RWPE1 (cell line): ENCODE measurements at regions not wholly inside any gene's neighbourhood (a gene's known extent, or its start where the extent isn't known, plus 50 kb on each side); places are given as distances from the start of the nearest gene placed in this dataset.

ENCODE experiments used
- CTCF ChIA-PET: fragments of 350-600 bp; sonication (Branson Sonifier 250); formaldehyde crosslinking; extraction: SDS; loops from one replicate; lab custom pipeline; 2021; lab: Yijun Ruan, JAX
- POLR2A ChIA-PET: fragments of 400-600 bp; formaldehyde crosslinking; extraction: SDS; loops from one replicate; lab custom pipeline; 2020; ENCODE audit warnings: antibody characterized with exemption; ENCODE audit not compliant: low non-redundant PET; lab: Yijun Ruan, JAX
- DNase-seq: peaks from one replicate; pipeline ENCODE4 v3.0.0; 2012; ENCODE audit warnings: low spot score
- H3K27ac ChIP-seq: fragments of 450-650 bp; 2 replicates; pipeline ENCODE4 v1.5.1; 2017
- TF ChIP-seq, protein P1 (sequence below): fragments of 450-650 bp; conservative IDR thresholded peaks from 2 replicates; pipeline ENCODE4 v1.5.1; 2017; ENCODE audit warnings: low read depth, mild to moderate bottlenecking

- TF ChIP-seq, protein P1, sequence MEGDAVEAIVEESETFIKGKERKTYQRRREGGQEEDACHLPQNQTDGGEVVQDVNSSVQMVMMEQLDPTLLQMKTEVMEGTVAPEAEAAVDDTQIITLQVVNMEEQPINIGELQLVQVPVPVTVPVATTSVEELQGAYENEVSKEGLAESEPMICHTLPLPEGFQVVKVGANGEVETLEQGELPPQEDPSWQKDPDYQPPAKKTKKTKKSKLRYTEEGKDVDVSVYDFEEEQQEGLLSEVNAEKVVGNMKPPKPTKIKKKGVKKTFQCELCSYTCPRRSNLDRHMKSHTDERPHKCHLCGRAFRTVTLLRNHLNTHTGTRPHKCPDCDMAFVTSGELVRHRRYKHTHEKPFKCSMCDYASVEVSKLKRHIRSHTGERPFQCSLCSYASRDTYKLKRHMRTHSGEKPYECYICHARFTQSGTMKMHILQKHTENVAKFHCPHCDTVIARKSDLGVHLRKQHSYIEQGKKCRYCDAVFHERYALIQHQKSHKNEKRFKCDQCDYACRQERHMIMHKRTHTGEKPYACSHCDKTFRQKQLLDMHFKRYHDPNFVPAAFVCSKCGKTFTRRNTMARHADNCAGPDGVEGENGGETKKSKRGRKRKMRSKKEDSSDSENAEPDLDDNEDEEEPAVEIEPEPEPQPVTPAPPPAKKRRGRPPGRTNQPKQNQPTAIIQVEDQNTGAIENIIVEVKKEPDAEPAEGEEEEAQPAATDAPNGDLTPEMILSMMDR = no peak
- POLR2A ChIA-PET = no interaction called here
- H3K27ac ChIP-seq = no peak overlapping the region
- CTCF ChIA-PET = no interaction called here
- DNase-seq = no peak
These were observed 548.8 kb upstream of the EPHA7 start for GRCh38 chr6:93968126-93968525.

- POLR2A ChIA-PET = no interaction called here
- TF ChIP-seq, protein P1 = no peak
- no peak for DNase-seq
- CTCF ChIA-PET = interaction anchor here (0.7 kb wide), 1 partner anchor 41 kb away, joined by 3 read pairs; no protein-coding TSS in a partner anchor
- H3K27ac ChIP-seq = no peak overlapping the region
These were observed 545.6 kb upstream of the EPHA7 start for GRCh38 chr6:93964926-93965325.

DNA sequence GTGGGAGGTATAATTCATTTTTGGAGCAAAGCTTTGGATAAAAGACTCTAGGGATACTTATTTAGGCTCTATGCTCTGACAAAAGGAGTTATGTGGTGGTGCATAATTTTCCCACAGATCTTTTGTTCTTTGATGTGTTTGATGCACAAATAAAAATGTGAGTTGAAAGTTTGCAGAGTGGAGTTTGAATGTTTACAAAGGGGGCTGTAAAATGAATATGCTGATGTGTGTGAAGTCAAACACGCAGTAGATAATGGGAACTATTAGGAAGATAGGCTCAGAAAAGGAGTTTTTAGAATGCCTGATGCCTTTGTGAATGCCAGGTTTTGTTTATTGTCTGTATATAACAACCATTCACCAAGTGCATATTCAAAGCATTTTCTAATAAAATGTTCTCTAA lies 545.0 kb upstream of the EPHA7 start:
- TF ChIP-seq, protein P1 = no peak
- POLR2A ChIA-PET = no interaction called here
- CTCF ChIA-PET = no interaction called here
- no peak for DNase-seq
- H3K27ac ChIP-seq = no peak overlapping the region

DNA sequence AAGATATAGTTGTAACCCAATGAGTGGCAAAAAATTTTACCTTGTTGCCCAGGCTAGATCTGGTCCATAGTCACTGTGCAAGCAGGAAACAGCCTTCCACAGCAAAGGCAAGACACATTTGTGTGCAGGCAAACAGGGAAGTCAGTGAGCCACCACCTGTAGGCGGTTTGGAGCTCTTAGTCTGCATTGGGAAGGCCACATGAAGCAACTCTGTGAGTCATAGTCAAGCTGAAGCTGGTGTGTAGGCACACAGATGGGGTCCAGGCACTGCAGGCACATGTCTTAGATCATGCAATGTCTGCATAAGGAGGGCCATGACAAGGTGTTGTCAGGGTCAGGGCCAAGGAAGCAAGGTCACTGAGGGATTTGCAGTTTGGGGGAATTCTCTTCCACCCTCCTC lies 543.2 kb upstream of the EPHA7 start:
- TF ChIP-seq, protein P1 = no peak
- CTCF ChIA-PET = interaction anchor here (0.7 kb wide), 1 partner anchor 276 kb away, joined by 3 read pairs; no protein-coding TSS in a partner anchor
- no peak for DNase-seq

GRCh38 chr6:93954584-93954983 lies 535.2 kb upstream of the EPHA7 start:
- CTCF ChIA-PET = no interaction called here
- TF ChIP-seq, protein P1 = no peak
- no peak for DNase-seq
- POLR2A ChIA-PET = no interaction called here
- no peak overlapping the region for H3K27ac ChIP-seq

More for the DNA sequence above, 543.2 kb upstream of the EPHA7 start:
- POLR2A ChIA-PET = no interaction called here
- H3K27ac ChIP-seq = no peak overlapping the region

DNA sequence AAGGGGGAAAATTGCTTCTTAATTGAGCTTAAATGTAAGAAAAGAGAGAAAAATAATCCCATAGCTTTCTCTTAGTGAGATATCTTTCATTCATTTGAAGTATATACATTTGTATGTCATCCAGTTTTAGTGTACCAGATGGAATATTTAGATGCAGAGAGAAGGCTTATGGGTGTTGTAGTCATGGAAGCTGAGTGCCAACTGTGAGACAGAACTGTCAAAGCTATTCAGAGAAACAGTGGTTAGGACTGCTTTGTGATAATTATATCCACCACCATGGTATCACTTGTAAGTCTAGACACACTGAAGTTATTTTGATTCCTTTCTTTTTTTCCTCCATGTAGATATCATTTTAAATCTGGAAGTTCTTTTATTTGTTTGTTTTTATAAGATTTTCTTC lies 524.3 kb upstream of the EPHA7 start:
- no peak for DNase-seq
- H3K27ac ChIP-seq = no peak overlapping the region
- CTCF ChIA-PET = interaction anchor here (0.5 kb wide), 1 partner anchor 232 kb away, joined by 3 read pairs; no protein-coding TSS in a partner anchor
- TF ChIP-seq, protein P1 = no peak
- POLR2A ChIA-PET = no interaction called here

DNA sequence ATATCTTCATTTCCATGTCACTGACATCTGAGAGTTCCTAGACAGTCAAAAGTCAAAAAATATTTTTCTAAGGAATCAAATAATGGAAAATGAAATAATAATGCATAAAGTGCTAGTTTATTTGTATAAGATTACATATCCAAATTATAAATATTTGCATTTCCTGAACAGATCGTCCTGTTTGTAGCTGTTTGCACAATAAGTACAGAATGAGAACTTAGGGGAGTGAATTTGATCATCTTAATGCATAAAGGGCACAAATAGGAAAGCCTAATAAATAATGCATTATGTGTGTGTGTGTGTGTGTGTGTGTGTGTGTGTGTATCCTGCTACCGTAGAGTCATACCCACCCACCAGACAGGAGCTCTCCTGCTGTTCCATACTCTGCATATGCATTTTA lies 521.0 kb upstream of the EPHA7 start:
- H3K27ac ChIP-seq = no peak overlapping the region
- TF ChIP-seq, protein P1 = no peak
- ChIA-PET POLR2A (no interaction called here), CTCF (no interaction called here)
- no peak for DNase-seq
